Right cardiac atrium (tissue), 5 donors: ENCODE measurements at regions not wholly inside any gene's neighbourhood (a gene's known extent, or its start where the extent isn't known, plus 50 kb on each side); places are given as distances from the start of the nearest gene placed in this dataset.

Source experiments
- ATAC-seq, 2 donors: fragments of 200-7000 bp; cut with Tn5 transposase; one replicate each; pipeline versions ENCODE4 v1.8.0 to v1.9.1; 2020; ENCODE audit warnings: moderate library complexity in 2 of 2, mild to moderate bottlenecking in 1 of 2
- DNase-seq, 3 donors: peaks; one replicate each; pipeline ENCODE4 v3.0.0-alpha.2; 2020
- H3K27ac ChIP-seq: one replicate; pipeline ENCODE4 v1.5.1; 2013; ENCODE audit warnings: mild to moderate bottlenecking, low read length, control low read depth, moderate library complexity
- H3K27me3 ChIP-seq: one replicate; pipeline ENCODE4 v1.6.1; 2013; ENCODE audit not compliant: control insufficient read depth, insufficient read depth
- H3K4me1 ChIP-seq: one replicate; pipeline ENCODE4 v1.6.1; 2013; ENCODE audit warnings: low read length; ENCODE audit not compliant: control insufficient read depth, insufficient read depth
- H3K4me3 ChIP-seq: one replicate; pipeline ENCODE4 v1.5.1; 2013; ENCODE audit warnings: low read length, control low read depth
- H3K9me3 ChIP-seq: one replicate; pipeline ENCODE4 v1.6.1; 2013; ENCODE audit warnings: low read length; ENCODE audit not compliant: control insufficient read depth
- WGBS: extraction: QIAGEN DNeasy Blood & Tissue Kit; methylation state at CpG from one replicate; pipeline ENCODE4 v1.1.7; 2013; 5-methylcytosine and 5-hydroxymethylcytosine counted together
- intact Hi-C, 4 donors: fragments of 100-400 bp; cut with DNase I; formaldehyde crosslinking; loops; one replicate each; pipeline versions ENCODE4 v1.11.0 to v1.14.0; 2022 to 2023
- donor health status: healthy with polysubstance abuse.
- donor health status: DM: no; HTN: yes; CAD: no.
- donor health status: DM: no; HTN: no; CAD: no.
- donor health status: DM: no; HTN: yes; CAD: no; lungs with severe emphysema.
- donor health status: DM: yes; HTN: yes; CAD: no.

GRCh38 chr5:93247105-93247504, 333.9 kb downstream of the NR2F1-AS1 start:
- ATAC-seq: no peak
- intact Hi-C loops: no loop called here
- Histone ChIP-seq H3K4me1 (no peaks in the 10 kb centered on the region), H3K27ac (no peak overlapping the region), H3K9me3 (no peaks in the 10 kb centered on the region), H3K27me3 (no peaks in the 10 kb centered on the region), H3K4me3 (no peak overlapping the region)
- WGBS: 48% methylated on average over 3 of the region's 3 CpGs
- DNase-seq: no peak

- 49% methylated on average over 6 of the region's 6 CpGs for WGBS
These were observed 334.7 kb downstream of the NR2F1-AS1 start for GRCh38 chr5:93246090-93246855.

GRCh38 chr5:93245226-93245625, 335.8 kb downstream of the NR2F1-AS1 start:
- H3K27me3 ChIP-seq: no peaks in the 10 kb centered on the region
- H3K4me1 ChIP-seq: no peaks in the 10 kb centered on the region
- no peaks in the 10 kb centered on the region for H3K9me3 ChIP-seq
- H3K4me3 ChIP-seq: no peak overlapping the region
- ATAC-seq (no peak), DNase-seq (no peak)
- intact Hi-C loops: no loop called here
- H3K27ac ChIP-seq: no peak overlapping the region
- 83% methylated on average over 3 of the region's 3 CpGs for WGBS

More at GRCh38 chr5:93246090-93246855, 334.7 kb downstream of the NR2F1-AS1 start:
- H3K27me3 ChIP-seq: no peaks in the 10 kb centered on the region
- intact Hi-C loops: no loop called here
- ATAC-seq (peak; percentile 69 to 91), DNase-seq (peak in 1 of 3 donors; percentile 57)
- no peaks in the 10 kb centered on the region for H3K4me1 ChIP-seq
- no peak overlapping the region for H3K4me3 ChIP-seq
- no peaks in the 10 kb centered on the region for H3K9me3 ChIP-seq
- peak overlapping the region; percentile 1 for H3K27ac ChIP-seq

DNA sequence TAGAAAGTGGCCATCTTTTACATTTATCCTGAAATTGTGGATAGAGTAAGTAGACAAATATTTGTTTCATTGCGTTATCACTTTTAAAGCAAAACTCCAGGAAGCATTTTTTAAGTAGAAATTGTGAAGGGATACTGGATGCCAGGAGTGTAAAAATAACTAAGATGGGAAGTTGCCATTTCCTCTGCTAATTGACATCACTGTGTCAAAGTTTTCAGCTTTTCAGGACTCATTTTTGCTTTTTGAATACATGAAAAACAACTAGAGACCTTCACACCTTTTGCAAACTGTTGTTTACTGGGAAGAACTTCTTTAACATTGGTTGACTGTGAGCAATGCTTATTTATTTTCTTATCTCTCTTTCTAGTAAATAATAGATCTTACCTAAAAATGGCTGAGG, 337.5 kb downstream of the NR2F1-AS1 start:
- 44% methylated on average over 1 of the region's 1 CpG for WGBS
- intact Hi-C loops: no loop called here
- no peak overlapping the region for H3K4me3 ChIP-seq
- no peak overlapping the region for H3K27ac ChIP-seq
- no peaks in the 10 kb centered on the region for H3K4me1 ChIP-seq
- H3K9me3 ChIP-seq: no peaks in the 10 kb centered on the region
- ATAC-seq: no peak
- no peak for DNase-seq
- no peaks in the 10 kb centered on the region for H3K27me3 ChIP-seq

GRCh38 chr5:93240228-93240834, 340.7 kb downstream of the NR2F1-AS1 start:
- Histone ChIP-seq H3K27me3 (no peaks in the 10 kb centered on the region), H3K4me3 (no peak overlapping the region), H3K9me3 (no peaks in the 10 kb centered on the region), H3K27ac (no peak overlapping the region), H3K4me1 (no peaks in the 10 kb centered on the region)
- DNase-seq: no peak
- intact Hi-C loops: no loop called here
- ATAC-seq: no peak
- 95% methylated on average over 5 of the region's 5 CpGs for WGBS

DNA sequence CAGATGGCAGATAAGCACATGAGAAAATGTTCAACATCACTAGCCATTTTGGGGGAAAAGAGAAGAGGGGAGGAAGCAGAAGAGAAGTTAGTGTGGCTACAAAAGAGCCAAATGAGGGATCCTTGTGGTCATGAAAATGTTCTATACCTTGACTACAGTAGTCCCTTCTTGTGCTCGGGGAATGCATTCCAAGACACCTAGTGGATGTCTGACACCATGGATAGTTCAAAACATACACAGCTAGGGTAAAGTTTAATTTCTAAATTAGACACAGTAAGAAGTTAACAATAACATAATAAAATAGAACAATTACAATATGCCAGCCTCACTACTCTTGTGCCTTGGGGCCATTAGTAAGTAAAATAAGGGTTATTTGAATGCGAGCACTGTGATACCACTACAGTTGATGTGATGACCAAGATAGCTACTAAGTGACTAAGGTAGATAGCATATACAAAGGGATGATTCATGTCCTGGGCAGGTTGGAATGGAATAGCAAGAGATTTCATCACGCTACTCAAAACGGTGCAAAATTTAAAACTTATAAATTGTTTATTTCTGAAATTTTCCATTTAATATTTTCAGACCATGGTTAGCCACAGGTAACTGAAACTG, 344.1 kb downstream of the NR2F1-AS1 start:
- no peak overlapping the region for H3K4me3 ChIP-seq
- 95% methylated on average over 4 of the region's 4 CpGs for WGBS
- H3K27ac ChIP-seq: no peak overlapping the region
- no peak for ATAC-seq
- intact Hi-C loops: no loop called here
- no peaks in the 10 kb centered on the region for H3K9me3 ChIP-seq
- no peaks in the 10 kb centered on the region for H3K27me3 ChIP-seq
- no peak for DNase-seq
- no peaks in the 10 kb centered on the region for H3K4me1 ChIP-seq

- DNase-seq (no peak), ATAC-seq (no peak)
- no peaks in the 10 kb centered on the region for H3K4me1 ChIP-seq
- no peak overlapping the region for H3K27ac ChIP-seq
- WGBS: 94% methylated on average over 1 of the region's 1 CpG
- H3K9me3 ChIP-seq: no peaks in the 10 kb centered on the region
- H3K4me3 ChIP-seq: no peak overlapping the region
- intact Hi-C loops: no loop called here
- H3K27me3 ChIP-seq: no peaks in the 10 kb centered on the region
These were observed 345.3 kb downstream of the NR2F1-AS1 start for GRCh38 chr5:93235761-93236160.

GRCh38 chr5:93226202-93226735, 354.8 kb downstream of the NR2F1-AS1 start:
- no peak for DNase-seq
- Histone ChIP-seq H3K4me1 (no peaks in the 10 kb centered on the region), H3K27ac (no peak overlapping the region), H3K9me3 (no peaks in the 10 kb centered on the region), H3K27me3 (no peaks in the 10 kb centered on the region), H3K4me3 (no peak overlapping the region)
- intact Hi-C loops: no loop called here
- no peak for ATAC-seq
- 69% methylated on average over 1 of the region's 1 CpG for WGBS

GRCh38 chr5:93225748-93226147, 355.3 kb downstream of the NR2F1-AS1 start:
- Histone ChIP-seq H3K4me1 (no peaks in the 10 kb centered on the region), H3K9me3 (no peaks in the 10 kb centered on the region), H3K27me3 (no peaks in the 10 kb centered on the region), H3K4me3 (no peak overlapping the region), H3K27ac (no peak overlapping the region)
- 53% methylated on average over 1 of the region's 1 CpG for WGBS
- ATAC-seq: no peak
- intact Hi-C loops: no loop called here
- no peak for DNase-seq

- Histone ChIP-seq H3K27ac (no peak overlapping the region), H3K9me3 (no peaks in the 10 kb centered on the region), H3K4me1 (no peaks in the 10 kb centered on the region), H3K27me3 (no peaks in the 10 kb centered on the region), H3K4me3 (no peak overlapping the region)
- intact Hi-C loops: no loop called here
- 92% methylated on average over 4 of the region's 4 CpGs for WGBS
- ATAC-seq (no peak), DNase-seq (peak in 1 of 3 donors; percentile 13)
These were observed 356.4 kb downstream of the NR2F1-AS1 start for GRCh38 chr5:93224624-93225023.

GRCh38 chr5:93221773-93222172, 359.2 kb downstream of the NR2F1-AS1 start:
- 69% methylated on average over 1 of the region's 1 CpG for WGBS
- intact Hi-C loops: no loop called here
- Histone ChIP-seq H3K9me3 (no peaks in the 10 kb centered on the region), H3K27me3 (no peaks in the 10 kb centered on the region), H3K27ac (no peak overlapping the region), H3K4me1 (no peaks in the 10 kb centered on the region), H3K4me3 (no peak overlapping the region)
- DNase-seq (no peak), ATAC-seq (no peak)
